ENCODE measurements at regions not wholly inside any gene's neighbourhood (a gene's known extent, or its start where the extent isn't known, plus 50 kb on each side); places are given as distances from the start of the nearest gene placed in this dataset.
A peak's percentile ranks its signal among the peaks of the same experiment; 100 is the strongest.

GRCh38 chr16:17541324-17541723 is 70.6 kb upstream of the XYLT1 start:
- no peaks in the 10 kb centered on the region for H3K79me2 ChIP-seq (ENCODE audit: insufficient read depth, low read length)
- peaks cover 3% of the 10 kb centered on the region for H3K27me3 ChIP-seq (ENCODE audit: insufficient read depth, low read length)
- no peaks in the 10 kb centered on the region for H3K9me3 ChIP-seq (ENCODE audit: low read depth, low read length)
- H2AFZ ChIP-seq (ENCODE audit: low read length): no peak overlapping the region
- H3K4me2 ChIP-seq (ENCODE audit: insufficient read depth, low read length): no peak overlapping the region
- no peak overlapping the region for H3K27ac ChIP-seq (ENCODE audit: low read depth, low read length)
- no peak for TF ChIP-seq CTCF (IDR thresholded peaks at IDR 0.05; ENCODE audit: extremely low read depth, low read depth, low read length)
- no peaks in the 10 kb centered on the region for H3K4me1 ChIP-seq (ENCODE audit: insufficient read depth, low read length)
- H4K20me1 ChIP-seq (ENCODE audit: insufficient read depth, low read length): no peaks in the 10 kb centered on the region
- H3K4me3 ChIP-seq (ENCODE audit: insufficient read depth, low read length): no peak overlapping the region
- no peaks in the 10 kb centered on the region for H3K36me3 ChIP-seq (ENCODE audit: insufficient read depth, low read length)
- DNase-seq (ENCODE audit: insufficient read length, low spot score, missing footprints): no peak

- Histone ChIP-seq H3K9me3 (ENCODE audit: low read depth, low read length) (no peaks in the 10 kb centered on the region), H3K79me2 (ENCODE audit: insufficient read depth, low read length) (no peaks in the 10 kb centered on the region), H3K36me3 (ENCODE audit: insufficient read depth, low read length) (no peaks in the 10 kb centered on the region), H3K4me2 (ENCODE audit: insufficient read depth, low read length) (no peak overlapping the region), H3K4me3 (ENCODE audit: insufficient read depth, low read length) (no peak overlapping the region), H2AFZ (ENCODE audit: low read length) (no peak overlapping the region), H4K20me1 (ENCODE audit: insufficient read depth, low read length) (no peaks in the 10 kb centered on the region), H3K4me1 (ENCODE audit: insufficient read depth, low read length) (no peaks in the 10 kb centered on the region), H3K27ac (ENCODE audit: low read depth, low read length) (no peak overlapping the region), H3K27me3 (ENCODE audit: insufficient read depth, low read length) (peaks cover 3% of the 10 kb centered on the region)
- DNase-seq (ENCODE audit: insufficient read length, low spot score, missing footprints): no peak
- no peak for TF ChIP-seq CTCF (IDR thresholded peaks at IDR 0.05; ENCODE audit: extremely low read depth, low read depth, low read length)
These were observed 68.2 kb upstream of the XYLT1 start for GRCh38 chr16:17538927-17539326.

GRCh38 chr16:17532338-17532995 is 61.7 kb upstream of the XYLT1 start:
- no peak for TF ChIP-seq CTCF (IDR thresholded peaks at IDR 0.05; ENCODE audit: extremely low read depth, low read depth, low read length)

GRCh38 chr16:17529982-17530760 is 59.4 kb upstream of the XYLT1 start:
- TF ChIP-seq CTCF (IDR thresholded peaks at IDR 0.05; ENCODE audit: extremely low read depth, low read depth, low read length): no peak
- no peak overlapping the region for H3K27ac ChIP-seq (ENCODE audit: low read depth, low read length)
- H3K4me1 ChIP-seq (ENCODE audit: insufficient read depth, low read length): no peaks in the 10 kb centered on the region
- H3K27me3 ChIP-seq (ENCODE audit: insufficient read depth, low read length): peaks cover 16% of the 10 kb centered on the region
- no peaks in the 10 kb centered on the region for H3K9me3 ChIP-seq (ENCODE audit: low read depth, low read length)
- DNase-seq (ENCODE audit: insufficient read length, low spot score, missing footprints): no peak
- no peak overlapping the region for H3K4me2 ChIP-seq (ENCODE audit: insufficient read depth, low read length)
- no peaks in the 10 kb centered on the region for H3K79me2 ChIP-seq (ENCODE audit: insufficient read depth, low read length)
- H3K4me3 ChIP-seq (ENCODE audit: insufficient read depth, low read length): peak overlapping the region; percentile 11
- H3K36me3 ChIP-seq (ENCODE audit: insufficient read depth, low read length): no peaks in the 10 kb centered on the region
- no peak overlapping the region for H2AFZ ChIP-seq (ENCODE audit: low read length)
- H4K20me1 ChIP-seq (ENCODE audit: insufficient read depth, low read length): no peaks in the 10 kb centered on the region

More at GRCh38 chr16:17532338-17532995, 61.7 kb upstream of the XYLT1 start:
- Histone ChIP-seq H3K4me2 (ENCODE audit: insufficient read depth, low read length) (no peak overlapping the region), H3K36me3 (ENCODE audit: insufficient read depth, low read length) (no peaks in the 10 kb centered on the region), H3K27ac (ENCODE audit: low read depth, low read length) (no peak overlapping the region), H3K4me3 (ENCODE audit: insufficient read depth, low read length) (no peak overlapping the region), H3K27me3 (ENCODE audit: insufficient read depth, low read length) (peaks cover 16% of the 10 kb centered on the region), H3K79me2 (ENCODE audit: insufficient read depth, low read length) (no peaks in the 10 kb centered on the region), H3K4me1 (ENCODE audit: insufficient read depth, low read length) (no peaks in the 10 kb centered on the region), H3K9me3 (ENCODE audit: low read depth, low read length) (no peaks in the 10 kb centered on the region), H4K20me1 (ENCODE audit: insufficient read depth, low read length) (no peaks in the 10 kb centered on the region), H2AFZ (ENCODE audit: low read length) (no peak overlapping the region)
- DNase-seq (ENCODE audit: insufficient read length, low spot score, missing footprints): no peak

Measured in osteoblast (primary cell).